Activated CD4-positive, alpha-beta T cell treated with anti-CD3 and anti-CD28 coated beads, Interleukin-2, amount 10 ng/mL, durations not matched to agents 24 days and 14 days (primary cell): ENCODE measurements at regions not wholly inside any gene's neighbourhood (a gene's known extent, or its start where the extent isn't known, plus 50 kb on each side); places are given as distances from the start of the nearest gene placed in this dataset.

ENCODE experiments used
- DNase-seq: peaks from one replicate; pipeline ENCODE4 v3.0.0; 2022
- H3K27ac Mint-ChIP-seq: one replicate; pipeline ENCODE4 v1.8.0; 2022; ENCODE audit warnings: mild to moderate bottlenecking, mixed read lengths
- H3K27me3 Mint-ChIP-seq: one replicate; pipeline ENCODE4 v1.8.0; 2022; ENCODE audit warnings: mixed read lengths
- H3K36me3 Mint-ChIP-seq: one replicate; pipeline ENCODE4 v1.8.0; 2022; ENCODE audit warnings: low read depth, mild to moderate bottlenecking, mixed read lengths
- H3K4me1 Mint-ChIP-seq: one replicate; pipeline ENCODE4 v1.8.0; 2021; ENCODE audit warnings: mixed read lengths
- H3K4me3 Mint-ChIP-seq: one replicate; pipeline ENCODE4 v1.8.0; 2022; ENCODE audit warnings: mild to moderate bottlenecking, moderate library complexity, mixed read lengths
- H3K9me3 Mint-ChIP-seq: one replicate; pipeline ENCODE4 v1.8.0; 2021; ENCODE audit warnings: mixed read lengths
- intact Hi-C: fragments of 100-400 bp; cut with micrococcal nuclease; formaldehyde crosslinking; loops from one replicate; pipeline ENCODE4 v1.15.1; 2023

GRCh38 chr3:152555666-152556291 lies 279.2 kb upstream of the P2RY1 start:
- peaks cover 9% of the 10 kb centered on the region for H3K4me1 Mint-ChIP-seq
- intact Hi-C loops, result no loop called here
- H3K4me3 Mint-ChIP-seq, result no peak overlapping the region
- H3K27ac Mint-ChIP-seq, result no peak overlapping the region
- DNase-seq, result no peak
- peaks cover 5% of the 10 kb centered on the region for H3K27me3 Mint-ChIP-seq
- peaks cover 10% of the 10 kb centered on the region for H3K9me3 Mint-ChIP-seq
- H3K36me3 Mint-ChIP-seq, result no peaks in the 10 kb centered on the region

- H3K4me1 Mint-ChIP-seq, result peaks cover 9% of the 10 kb centered on the region
- H3K27ac Mint-ChIP-seq, result no peak overlapping the region
- H3K9me3 Mint-ChIP-seq, result peaks cover 10% of the 10 kb centered on the region
- peaks cover 5% of the 10 kb centered on the region for H3K27me3 Mint-ChIP-seq
- DNase-seq, result no peak
- H3K4me3 Mint-ChIP-seq, result no peak overlapping the region
- intact Hi-C loops, result no loop called here
- no peaks in the 10 kb centered on the region for H3K36me3 Mint-ChIP-seq
Measured at GRCh38 chr3:152556731-152557254, 278.1 kb upstream of the P2RY1 start.

GRCh38 chr3:152557302-152557999 lies 277.5 kb upstream of the P2RY1 start:
- intact Hi-C loops, result no loop called here
- no peak for DNase-seq
- Mint-ChIP-seq H3K27me3 (peaks cover 5% of the 10 kb centered on the region), H3K4me3 (no peak overlapping the region), H3K4me1 (peaks cover 9% of the 10 kb centered on the region), H3K9me3 (peaks cover 10% of the 10 kb centered on the region), H3K36me3 (no peaks in the 10 kb centered on the region), H3K27ac (no peak overlapping the region)

GRCh38 chr3:152558386-152558785 lies 276.5 kb upstream of the P2RY1 start:
- intact Hi-C loops, result no loop called here
- Mint-ChIP-seq H3K27me3 (peaks cover 1% of the 10 kb centered on the region), H3K9me3 (peaks cover 10% of the 10 kb centered on the region), H3K4me3 (no peak overlapping the region), H3K4me1 (peaks cover 9% of the 10 kb centered on the region), H3K36me3 (no peaks in the 10 kb centered on the region), H3K27ac (no peak overlapping the region)
- DNase-seq, result no peak

- intact Hi-C loops, result no loop called here
- Mint-ChIP-seq H3K4me3 (no peak overlapping the region), H3K9me3 (peaks cover 10% of the 10 kb centered on the region), H3K27ac (no peak overlapping the region), H3K27me3 (peaks cover 1% of the 10 kb centered on the region), H3K36me3 (no peaks in the 10 kb centered on the region), H3K4me1 (peaks cover 9% of the 10 kb centered on the region)
- no peak for DNase-seq
Measured at GRCh38 chr3:152559246-152559645, 275.7 kb upstream of the P2RY1 start.

- Mint-ChIP-seq H3K4me3 (no peak overlapping the region), H3K27me3 (peaks cover 12% of the 10 kb centered on the region), H3K36me3 (no peaks in the 10 kb centered on the region), H3K9me3 (peaks cover 4% of the 10 kb centered on the region), H3K4me1 (no peaks in the 10 kb centered on the region), H3K27ac (no peak overlapping the region)
- DNase-seq, result no peak
- intact Hi-C loops, result no loop called here
Measured at GRCh38 chr3:152564459-152564858, 270.5 kb upstream of the P2RY1 start.

- Mint-ChIP-seq H3K27ac (no peak overlapping the region), H3K4me3 (no peak overlapping the region)
- DNase-seq, result peak; percentile 68
Measured at GRCh38 chr3:152574461-152575079, 260.4 kb upstream of the P2RY1 start.

GRCh38 chr3:152578769-152579168 lies 256.2 kb upstream of the P2RY1 start:
- Mint-ChIP-seq H3K9me3 (no peaks in the 10 kb centered on the region), H3K27me3 (peaks cover 33% of the 10 kb centered on the region), H3K27ac (no peak overlapping the region), H3K36me3 (no peaks in the 10 kb centered on the region), H3K4me3 (no peak overlapping the region), H3K4me1 (no peaks in the 10 kb centered on the region)
- intact Hi-C loops, result no loop called here
- no peak for DNase-seq

More at GRCh38 chr3:152574461-152575079, 260.4 kb upstream of the P2RY1 start:
- intact Hi-C loops, result loop anchor here (1.0 kb wide), 1 partner anchor 102 kb away; no protein-coding TSS in a partner anchor
- no peaks in the 10 kb centered on the region for H3K4me1 Mint-ChIP-seq
- peaks cover 36% of the 10 kb centered on the region for H3K27me3 Mint-ChIP-seq
- H3K9me3 Mint-ChIP-seq, result no peaks in the 10 kb centered on the region
- no peaks in the 10 kb centered on the region for H3K36me3 Mint-ChIP-seq

GRCh38 chr3:152581951-152582350 lies 253.0 kb upstream of the P2RY1 start:
- H3K9me3 Mint-ChIP-seq, result no peaks in the 10 kb centered on the region
- DNase-seq, result no peak
- H3K4me3 Mint-ChIP-seq, result no peak overlapping the region
- no peaks in the 10 kb centered on the region for H3K36me3 Mint-ChIP-seq
- H3K4me1 Mint-ChIP-seq, result no peaks in the 10 kb centered on the region
- no peak overlapping the region for H3K27ac Mint-ChIP-seq
- H3K27me3 Mint-ChIP-seq, result peaks cover 26% of the 10 kb centered on the region
- intact Hi-C loops, result no loop called here

GRCh38 chr3:152583963-152584362 lies 251.0 kb upstream of the P2RY1 start:
- DNase-seq, result no peak
- no peak overlapping the region for H3K4me3 Mint-ChIP-seq
- no peaks in the 10 kb centered on the region for H3K36me3 Mint-ChIP-seq
- peaks cover 27% of the 10 kb centered on the region for H3K27me3 Mint-ChIP-seq
- no peaks in the 10 kb centered on the region for H3K4me1 Mint-ChIP-seq
- intact Hi-C loops, result no loop called here
- H3K27ac Mint-ChIP-seq, result no peak overlapping the region
- no peaks in the 10 kb centered on the region for H3K9me3 Mint-ChIP-seq

GRCh38 chr3:152586974-152587373 lies 248.0 kb upstream of the P2RY1 start:
- Mint-ChIP-seq H3K4me3 (no peak overlapping the region), H3K36me3 (no peaks in the 10 kb centered on the region), H3K27me3 (peaks cover 18% of the 10 kb centered on the region), H3K4me1 (no peaks in the 10 kb centered on the region), H3K9me3 (no peaks in the 10 kb centered on the region), H3K27ac (no peak overlapping the region)
- DNase-seq, result no peak
- intact Hi-C loops, result no loop called here

GRCh38 chr3:152587861-152588260 lies 247.1 kb upstream of the P2RY1 start:
- Mint-ChIP-seq H3K27ac (no peak overlapping the region), H3K36me3 (no peaks in the 10 kb centered on the region), H3K27me3 (peaks cover 23% of the 10 kb centered on the region), H3K4me3 (no peak overlapping the region), H3K9me3 (no peaks in the 10 kb centered on the region), H3K4me1 (no peaks in the 10 kb centered on the region)
- intact Hi-C loops, result no loop called here
- no peak for DNase-seq

- DNase-seq, result no peak
- no peaks in the 10 kb centered on the region for H3K9me3 Mint-ChIP-seq
- no peaks in the 10 kb centered on the region for H3K4me1 Mint-ChIP-seq
- H3K4me3 Mint-ChIP-seq, result no peak overlapping the region
- no peak overlapping the region for H3K27ac Mint-ChIP-seq
- no peaks in the 10 kb centered on the region for H3K36me3 Mint-ChIP-seq
- peaks cover 16% of the 10 kb centered on the region for H3K27me3 Mint-ChIP-seq
- intact Hi-C loops, result no loop called here
Measured at GRCh38 chr3:152589644-152590043, 245.3 kb upstream of the P2RY1 start.

- H3K4me3 Mint-ChIP-seq, result no peak overlapping the region
- H3K27me3 Mint-ChIP-seq, result peaks cover 12% of the 10 kb centered on the region
Measured at GRCh38 chr3:152591515-152591914, 243.4 kb upstream of the P2RY1 start.

More at GRCh38 chr3:152591515-152591914, 243.4 kb upstream of the P2RY1 start:
- Mint-ChIP-seq H3K4me1 (peaks cover 6% of the 10 kb centered on the region), H3K36me3 (no peaks in the 10 kb centered on the region), H3K9me3 (no peaks in the 10 kb centered on the region), H3K27ac (no peak overlapping the region)
- DNase-seq, result no peak
- intact Hi-C loops, result no loop called here
